GM19372 (cell line): ENCODE measurements at regions not wholly inside any gene's neighbourhood (a gene's known extent, or its start where the extent isn't known, plus 50 kb on each side); places are given as distances from the start of the nearest gene placed in this dataset.

Experiments
- ATAC-seq: cut with Tn5 transposase; IDR thresholded peaks from one replicate; pipeline ENCODE4 v1.9.1; 2021; ENCODE audit warnings: mild to moderate bottlenecking, low read depth, moderate library complexity; ENCODE audit not compliant: unreplicated experiment

GRCh38 chr7:79593866-79594301, 140.4 kb upstream of the MAGI2 start:
- no peak for ATAC-seq

GRCh38 chr7:79590916-79591623, 137.6 kb upstream of the MAGI2 start:
- no peak for ATAC-seq

- ATAC-seq = no peak
These were observed 136.9 kb upstream of the MAGI2 start for GRCh38 chr7:79590391-79590790.

GRCh38 chr7:79570903-79571302, 117.4 kb upstream of the MAGI2 start:
- ATAC-seq = no peak

- ATAC-seq = no peak
These were observed 110.5 kb upstream of the MAGI2 start for GRCh38 chr7:79563821-79564522.

- ATAC-seq = no peak
These were observed 102.1 kb upstream of the MAGI2 start for GRCh38 chr7:79555571-79555970.

- ATAC-seq = no peak
These were observed 100.5 kb upstream of the MAGI2 start for GRCh38 chr7:79553811-79554555.

- no peak for ATAC-seq
These were observed 99.0 kb upstream of the MAGI2 start for GRCh38 chr7:79552463-79552862.

- no peak for ATAC-seq
These were observed 95.3 kb upstream of the MAGI2 start for GRCh38 chr7:79548727-79549126.

- no peak for ATAC-seq
These were observed 93.7 kb upstream of the MAGI2 start for GRCh38 chr7:79547132-79547531.

GRCh38 chr7:79540592-79540991, 87.1 kb upstream of the MAGI2 start:
- no peak for ATAC-seq

GRCh38 chr7:79534128-79534527, 80.7 kb upstream of the MAGI2 start:
- no peak for ATAC-seq

GRCh38 chr7:79531905-79532664, 78.6 kb upstream of the MAGI2 start:
- ATAC-seq = no peak

GRCh38 chr7:79531116-79531515, 77.6 kb upstream of the MAGI2 start:
- no peak for ATAC-seq

- no peak for ATAC-seq
These were observed 76.4 kb upstream of the MAGI2 start for GRCh38 chr7:79529881-79530235.

GRCh38 chr7:79529214-79529880, 75.9 kb upstream of the MAGI2 start:
- no peak for ATAC-seq

GRCh38 chr7:79528421-79528820, 75.0 kb upstream of the MAGI2 start:
- ATAC-seq = no peak

GRCh38 chr7:79524048-79524447, 70.6 kb upstream of the MAGI2 start:
- no peak for ATAC-seq

GRCh38 chr7:79523436-79523835, 70.0 kb upstream of the MAGI2 start:
- no peak for ATAC-seq

- no peak for ATAC-seq
These were observed 67.1 kb upstream of the MAGI2 start for GRCh38 chr7:79520543-79520942.
